ENCODE measurements at regions not wholly inside any gene's neighbourhood (a gene's known extent, or its start where the extent isn't known, plus 50 kb on each side); places are given as distances from the start of the nearest gene placed in this dataset.

GRCh38 chr18:38406607-38407006, 841.0 kb upstream of the CELF4 start:
- DNase-seq (ENCODE audit: low spot score) = no peak

DNA sequence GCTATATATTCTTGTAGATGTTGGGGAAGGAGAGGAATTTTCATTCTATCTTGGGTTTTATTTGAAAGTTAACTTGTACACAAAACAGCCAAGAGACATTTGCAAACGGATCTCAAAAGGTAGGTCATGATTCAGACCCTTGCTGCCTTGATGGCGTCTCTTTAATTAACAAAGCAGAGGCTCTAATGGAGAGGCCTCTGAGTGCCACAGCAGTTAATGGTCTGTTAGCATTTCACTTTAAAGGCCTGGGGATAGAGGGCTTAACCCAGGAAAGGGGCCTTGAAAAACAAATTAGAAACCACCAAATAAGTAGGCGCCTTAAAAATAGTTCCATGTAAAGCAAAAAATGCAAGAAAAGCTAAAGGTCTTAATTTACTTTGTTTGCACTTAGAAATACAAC, 836.9 kb upstream of the CELF4 start:
- DNase-seq (ENCODE audit: low spot score) = no peak

GRCh38 chr18:38397094-38397493, 831.5 kb upstream of the CELF4 start:
- DNase-seq (ENCODE audit: low spot score) = no peak

DNA sequence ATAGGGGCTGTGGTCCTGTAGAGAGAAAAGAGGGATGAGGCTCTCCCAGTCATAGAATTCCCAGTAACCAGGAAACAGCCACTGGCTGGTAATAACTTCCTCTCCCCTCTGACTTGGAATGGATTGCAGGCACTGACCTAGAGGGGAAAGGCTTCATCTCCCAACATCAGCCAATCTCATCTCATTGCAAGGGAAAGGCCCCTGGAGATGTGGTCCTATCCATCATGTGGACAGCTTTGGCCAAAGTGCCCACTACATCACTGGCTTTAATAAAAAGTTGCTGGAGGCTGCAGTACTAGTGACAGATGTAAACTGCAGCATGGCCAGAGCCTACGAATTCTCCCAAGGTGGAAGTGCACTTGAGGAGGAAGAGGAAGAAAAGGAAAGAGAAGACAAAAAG, 820.5 kb upstream of the CELF4 start:
- DNase-seq (ENCODE audit: low spot score) = no peak

DNA sequence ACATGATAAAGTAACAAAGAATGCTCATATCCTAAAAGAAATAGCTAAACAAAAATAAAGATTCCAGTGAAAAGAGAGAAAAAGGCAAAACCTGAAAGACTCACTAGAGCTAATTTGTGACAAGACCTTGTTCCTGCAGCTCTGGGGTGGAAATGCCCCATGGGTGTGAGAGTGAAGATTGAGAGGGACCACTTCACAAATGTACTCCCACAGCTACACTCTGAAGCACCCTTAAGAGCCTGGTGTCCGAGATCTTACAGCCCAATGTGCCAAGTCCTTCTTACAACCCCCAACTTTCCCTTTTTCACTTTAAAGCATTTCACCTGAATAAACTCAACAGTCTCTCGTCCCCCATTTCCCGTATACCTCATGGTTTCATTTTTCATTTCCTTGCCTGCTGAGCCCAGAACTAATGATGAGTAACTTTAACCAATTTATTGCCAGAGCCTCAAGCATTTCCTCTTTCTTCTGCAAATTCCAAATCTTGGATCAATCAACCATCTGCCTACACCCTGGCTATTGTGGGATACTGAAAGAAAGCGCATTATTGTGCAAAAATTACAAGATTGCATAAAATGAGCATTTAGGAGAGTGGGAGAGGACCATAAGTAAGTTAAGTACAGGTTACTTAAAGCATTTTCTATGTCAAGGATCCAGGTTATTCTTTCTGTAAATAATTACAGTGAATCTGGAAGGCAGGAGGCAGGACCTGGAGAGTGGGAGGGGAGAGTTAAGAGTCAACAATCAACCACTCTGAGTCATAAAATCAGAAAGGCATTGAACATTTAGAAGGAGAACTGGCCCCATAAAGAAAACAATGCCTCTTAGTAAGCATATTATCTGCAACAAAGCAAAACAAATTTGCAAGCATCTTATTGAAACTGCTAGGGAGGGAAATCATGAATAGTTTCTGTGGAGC, 804.4 kb upstream of the CELF4 start:
- DNase-seq (ENCODE audit: low spot score) = no peak

DNA sequence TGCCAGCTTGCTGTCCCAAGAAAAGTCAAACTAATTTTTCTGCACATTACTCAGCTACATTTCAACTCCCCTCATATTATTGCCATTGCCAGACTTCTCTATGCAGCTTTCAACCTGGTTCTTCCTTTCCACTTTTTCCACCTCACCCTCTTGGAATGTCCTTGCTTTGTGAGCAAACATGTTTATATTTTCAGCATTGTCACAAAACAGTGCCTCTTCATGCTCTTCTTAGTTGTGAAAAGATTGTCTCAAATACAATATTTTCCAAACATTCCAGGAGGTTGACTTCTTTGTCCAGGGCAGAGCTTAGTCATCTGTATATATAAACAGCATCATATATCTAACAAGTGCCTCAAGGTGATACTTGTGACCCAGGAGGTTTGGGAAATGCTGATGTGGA, 803.3 kb upstream of the CELF4 start:
- no peak for DNase-seq (ENCODE audit: low spot score)

DNA sequence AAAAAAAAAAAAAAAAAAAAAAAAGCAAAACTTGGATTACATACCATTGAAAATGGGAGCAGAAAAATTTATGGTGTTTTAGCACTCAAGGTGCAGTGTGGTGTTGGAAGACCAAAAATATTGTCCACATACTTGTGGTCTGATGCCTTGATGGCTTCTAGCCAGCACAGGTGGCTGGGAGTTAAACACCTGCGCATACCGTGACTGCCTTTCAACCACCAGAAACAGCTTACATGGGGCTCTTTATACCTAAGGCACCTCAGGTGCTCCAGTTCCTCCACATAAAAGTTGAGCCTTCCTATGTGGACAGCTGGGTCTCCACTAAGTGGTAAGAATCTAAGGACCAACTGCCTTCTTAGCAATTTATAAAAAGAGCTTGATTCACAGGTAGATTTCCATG, 802.6 kb upstream of the CELF4 start:
- DNase-seq (ENCODE audit: low spot score) = no peak

DNA sequence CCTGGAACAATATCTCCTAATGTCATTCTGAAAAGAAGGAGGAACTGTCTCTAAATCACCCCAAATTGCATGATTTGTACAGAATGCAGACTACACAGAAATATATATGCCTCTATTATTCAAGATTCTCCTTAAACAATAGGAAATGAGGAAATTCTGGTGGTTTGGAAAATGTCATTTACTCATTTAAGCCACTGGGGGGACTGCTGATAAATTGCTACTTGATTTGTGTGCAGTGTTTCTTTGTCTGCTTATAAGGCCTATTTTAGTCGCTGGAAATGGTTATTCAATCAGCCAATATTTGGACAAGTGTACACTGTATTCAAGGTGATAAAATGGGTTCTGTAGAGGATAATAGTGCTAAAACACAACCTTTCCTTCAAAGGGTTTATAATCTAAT, 801.9 kb upstream of the CELF4 start:
- no peak for DNase-seq (ENCODE audit: low spot score)

- DNase-seq (ENCODE audit: low spot score) = no peak
Measured at GRCh38 chr18:38362286-38362792, 796.7 kb upstream of the CELF4 start.

GRCh38 chr18:38358805-38359657, 793.4 kb upstream of the CELF4 start:
- DNase-seq (ENCODE audit: low spot score) = no peak

GRCh38 chr18:38353149-38353548, 787.6 kb upstream of the CELF4 start:
- no peak for DNase-seq (ENCODE audit: low spot score)

DNA sequence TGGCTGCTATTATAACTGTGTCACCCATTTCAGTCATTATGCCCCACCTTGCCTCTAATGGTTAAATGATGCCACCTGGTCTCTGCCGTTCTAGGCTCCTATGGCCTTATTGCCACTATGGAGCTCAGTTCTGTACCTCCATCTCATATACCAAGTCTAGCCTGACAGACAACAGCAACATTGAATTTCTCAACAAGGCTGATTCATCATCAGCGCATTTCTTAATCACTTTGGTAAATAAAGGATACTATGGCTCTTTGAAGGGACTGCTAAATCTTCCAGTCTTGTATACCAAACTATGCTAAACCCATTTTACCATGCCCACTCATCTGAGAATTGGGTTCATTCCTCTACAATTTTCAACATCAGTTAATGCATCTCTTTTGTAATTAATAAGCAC, 784.5 kb upstream of the CELF4 start:
- no peak for DNase-seq (ENCODE audit: low spot score)

- DNase-seq (ENCODE audit: low spot score) = no peak
Measured at GRCh38 chr18:38330573-38330972, 765.0 kb upstream of the CELF4 start.

GRCh38 chr18:38329145-38329544, 763.5 kb upstream of the CELF4 start:
- DNase-seq (ENCODE audit: low spot score) = no peak

DNA sequence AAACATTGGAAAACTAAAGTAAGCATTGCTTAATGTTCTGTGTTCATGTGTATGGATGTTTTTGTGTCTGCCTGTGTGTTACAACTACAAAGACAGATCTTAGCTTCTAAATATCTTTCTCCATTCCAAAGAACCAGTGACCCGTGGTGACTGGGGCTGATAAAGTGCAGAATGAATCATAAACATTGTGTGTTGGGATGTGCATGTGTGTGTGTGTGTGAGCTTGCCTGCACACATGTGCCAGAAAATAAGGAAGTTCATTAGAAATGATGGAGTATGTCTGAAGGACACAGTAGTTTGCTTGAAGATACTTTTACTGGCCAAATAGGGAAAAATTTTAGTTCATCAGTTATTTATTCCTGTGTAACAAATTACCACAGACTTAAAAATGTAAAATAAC, 756.6 kb upstream of the CELF4 start:
- DNase-seq (ENCODE audit: low spot score) = no peak

DNA sequence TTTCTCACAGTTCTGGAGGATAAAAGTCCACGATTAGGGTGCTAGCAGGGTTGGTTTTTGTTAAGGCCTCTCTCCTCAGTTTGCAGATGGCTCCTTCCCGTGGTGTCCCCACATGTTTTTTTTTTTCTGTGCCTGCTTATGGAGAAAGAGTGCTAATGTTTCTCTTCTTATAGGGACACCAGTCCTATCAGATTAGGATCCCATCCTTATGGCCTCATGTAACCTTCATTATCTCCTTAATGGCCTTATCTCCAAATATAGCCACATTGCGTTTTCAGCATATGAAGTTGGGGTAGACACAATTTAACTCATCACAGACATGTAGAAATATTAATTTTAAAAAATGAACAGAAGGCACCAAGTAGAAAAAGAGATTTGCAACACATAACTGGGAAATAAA, 755.7 kb upstream of the CELF4 start:
- DNase-seq (ENCODE audit: low spot score) = no peak

DNA sequence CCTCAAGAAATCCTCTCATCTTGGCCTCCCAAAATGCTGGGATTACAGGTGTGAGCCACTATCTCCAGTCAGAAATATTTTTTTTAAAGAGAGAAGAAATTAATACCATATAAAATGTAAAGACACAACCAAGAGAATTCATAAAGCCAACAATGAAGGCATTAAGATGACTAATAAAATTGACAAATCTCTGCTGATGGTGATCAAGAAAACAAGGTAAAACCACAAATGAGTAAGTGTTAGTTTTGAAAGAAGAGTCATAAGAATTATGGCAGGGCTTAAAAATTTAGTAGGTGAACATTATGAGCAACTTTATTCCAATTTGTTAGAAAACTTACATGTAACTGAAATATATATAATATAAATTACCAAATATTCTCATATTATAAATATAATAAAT, 752.8 kb upstream of the CELF4 start:
- no peak for DNase-seq (ENCODE audit: low spot score)

DNA sequence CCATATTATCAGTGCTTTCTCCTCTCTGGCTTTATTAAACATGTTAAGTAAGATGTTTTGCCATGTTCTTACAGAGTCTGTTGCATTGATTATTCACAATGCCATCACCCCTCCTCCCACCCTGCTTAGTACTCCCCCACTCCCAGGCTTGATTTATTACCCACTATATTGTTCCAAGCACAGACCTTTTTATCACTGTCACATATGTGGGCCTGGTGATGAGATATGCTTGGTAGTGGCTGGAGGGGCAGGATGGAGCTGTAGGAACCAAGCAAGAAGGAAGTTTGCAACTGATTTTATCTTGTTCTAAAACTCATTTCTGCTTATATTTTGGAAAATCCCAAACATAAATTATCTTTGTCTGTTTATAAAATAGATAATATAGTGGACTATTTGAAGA, 748.2 kb upstream of the CELF4 start:
- DNase-seq (ENCODE audit: low spot score) = no peak

- no peak for DNase-seq (ENCODE audit: low spot score)
Measured at GRCh38 chr18:38312532-38312931, 746.9 kb upstream of the CELF4 start.

- DNase-seq (ENCODE audit: low spot score) = no peak
Measured at GRCh38 chr18:38310936-38311335, 745.3 kb upstream of the CELF4 start.

DNA sequence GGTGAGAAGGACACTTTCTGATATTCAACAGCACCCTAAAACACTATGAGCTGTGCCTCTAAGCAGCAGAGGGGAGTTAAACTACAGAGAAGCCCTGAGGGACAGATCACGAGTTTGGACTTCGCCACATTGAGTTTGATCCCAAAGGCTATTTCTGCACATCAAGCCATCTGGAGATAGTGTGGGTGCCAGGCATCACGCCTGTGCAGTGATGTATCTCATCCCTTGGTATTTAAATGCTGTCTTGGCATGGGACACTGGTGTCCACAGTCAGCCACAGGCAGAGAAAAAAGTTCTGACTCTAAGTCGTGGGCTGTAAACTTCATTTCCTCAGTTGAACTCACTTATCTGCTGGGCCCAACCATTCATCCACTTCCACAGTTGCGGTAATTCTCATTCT, 742.3 kb upstream of the CELF4 start:
- no peak for DNase-seq (ENCODE audit: low spot score)

- DNase-seq (ENCODE audit: low spot score) = no peak
Measured at GRCh38 chr18:38305961-38306360, 740.4 kb upstream of the CELF4 start.

DNA sequence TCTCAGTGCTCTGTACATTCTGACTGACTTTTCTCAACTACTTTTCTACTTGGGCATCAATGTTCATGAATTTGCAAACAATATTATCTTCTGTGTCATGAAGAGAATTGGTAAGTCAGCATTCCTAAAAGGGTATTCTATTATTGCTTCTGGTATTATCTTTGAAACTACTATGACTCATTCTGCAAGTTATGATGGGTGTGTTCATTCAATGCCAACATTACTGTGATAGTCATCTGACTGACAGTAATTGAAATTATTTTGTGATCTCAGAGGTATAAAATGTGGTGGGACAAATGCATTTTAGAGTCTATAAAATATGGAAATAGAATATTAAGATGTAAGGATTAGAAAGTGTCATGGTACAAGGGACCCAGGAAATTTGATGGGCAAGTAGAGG, 736.0 kb upstream of the CELF4 start:
- no peak for DNase-seq (ENCODE audit: low spot score)

All from CD4-positive, alpha-beta T cell treated with Interleukin-6 at 100 ng/mL for 8 hours (primary cell).